ENCODE measurements at regions not wholly inside any gene's neighbourhood (a gene's known extent, or its start where the extent isn't known, plus 50 kb on each side); places are given as distances from the start of the nearest gene placed in this dataset.
"Not testable (repeated sequence)": the region's sequence is repeated elsewhere in the genome, so short reads cannot be mapped to it uniquely, and the experiment has no call there.

DNA sequence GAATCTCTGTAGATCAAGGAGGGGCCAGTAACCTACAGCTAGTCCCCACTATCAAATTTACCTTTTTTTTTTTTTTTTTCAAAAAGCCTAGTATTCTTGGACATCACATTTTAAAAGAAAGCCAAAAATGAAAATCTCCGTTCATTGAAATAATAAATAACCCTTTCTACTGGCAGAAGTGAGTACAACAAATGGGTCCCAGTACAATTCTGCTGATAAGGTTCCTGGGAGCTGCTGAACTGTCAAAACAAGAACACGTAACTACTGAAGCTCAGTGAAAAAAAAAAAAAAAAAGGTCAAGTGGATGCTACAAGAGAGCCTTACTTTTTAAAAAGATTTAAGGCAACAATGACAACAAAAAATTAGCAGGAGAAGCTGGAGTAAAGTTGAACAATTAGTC lies 464.9 kb downstream of the EPM2A start:
- no peak for DNase-seq

DNA sequence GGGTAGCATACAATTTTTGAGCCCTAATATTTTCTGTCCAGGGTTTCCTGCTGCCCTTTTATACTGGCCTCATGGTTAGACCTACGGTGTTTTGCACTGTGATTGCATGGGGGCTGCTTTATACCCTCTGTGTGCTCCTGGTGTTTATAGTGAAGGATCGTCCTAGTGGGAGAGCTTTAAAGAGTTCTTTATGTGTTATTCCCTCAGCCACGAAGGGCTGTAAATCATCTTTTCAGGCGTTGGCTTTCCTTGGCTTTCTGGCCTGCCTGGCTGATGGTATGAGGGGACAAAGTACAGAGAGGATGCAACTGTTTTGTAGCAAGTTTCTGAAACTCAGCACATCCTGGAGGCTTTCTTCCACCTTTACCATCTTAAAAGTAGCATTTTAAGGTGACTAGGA lies 464.3 kb downstream of the EPM2A start:
- no peak for DNase-seq

DNA sequence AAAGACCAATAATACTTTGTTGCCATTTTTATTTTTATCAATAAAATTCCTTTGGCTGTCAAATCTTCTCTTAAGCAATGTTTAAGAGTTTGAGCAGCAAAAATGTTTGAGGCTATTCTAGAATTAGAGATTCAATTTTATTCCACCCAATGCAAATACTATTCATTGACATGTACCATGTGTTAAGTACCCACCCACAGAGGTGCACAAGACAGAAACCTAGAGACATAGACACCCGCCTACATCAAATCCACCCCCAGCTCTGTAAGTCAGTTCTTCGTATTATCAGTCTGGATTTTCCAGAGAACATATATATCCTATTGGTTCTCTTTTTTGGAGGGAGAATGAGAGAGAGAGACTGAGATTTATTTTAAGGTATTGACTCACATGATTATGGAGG lies 463.7 kb downstream of the EPM2A start:
- no peak for DNase-seq

DNA sequence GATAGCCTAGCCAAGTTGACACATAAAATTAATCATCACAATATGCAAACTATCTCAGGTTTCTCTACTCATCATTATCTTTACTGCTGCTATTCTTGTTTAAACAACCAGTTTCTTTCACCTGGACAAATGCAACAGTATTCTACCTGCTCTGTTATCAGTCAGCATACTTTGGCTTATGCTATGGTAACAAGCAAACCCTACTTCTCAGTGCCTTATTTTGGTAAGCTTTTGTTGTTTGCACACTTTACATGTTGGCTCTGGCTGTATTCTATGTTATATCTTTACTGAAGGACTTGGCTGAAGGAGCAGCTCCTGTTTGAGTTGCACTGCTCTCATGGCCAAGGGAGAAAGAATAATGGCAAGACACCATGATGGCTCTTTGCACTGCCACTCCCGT lies 463.1 kb downstream of the EPM2A start:
- DNase-seq: no peak

DNA sequence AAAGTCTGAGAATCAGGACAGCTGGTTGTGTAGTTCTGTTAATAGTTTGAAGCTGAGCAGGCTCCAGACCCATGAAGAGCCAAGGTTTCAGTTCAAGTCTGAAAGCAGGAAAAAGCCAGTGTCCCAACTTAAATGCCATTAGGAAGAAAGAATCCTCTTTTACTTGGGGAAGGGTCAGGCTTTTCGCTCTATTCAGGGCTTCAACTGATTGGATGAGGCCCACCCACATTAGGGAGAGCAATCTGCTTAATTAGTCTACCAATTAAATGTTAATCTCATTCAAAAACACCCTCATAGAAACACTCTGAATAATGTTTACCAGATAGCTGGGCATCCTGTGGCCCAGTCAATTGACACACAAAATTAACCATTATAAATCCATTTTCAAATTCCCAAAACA lies 462.2 kb downstream of the EPM2A start:
- no peak for DNase-seq

DNA sequence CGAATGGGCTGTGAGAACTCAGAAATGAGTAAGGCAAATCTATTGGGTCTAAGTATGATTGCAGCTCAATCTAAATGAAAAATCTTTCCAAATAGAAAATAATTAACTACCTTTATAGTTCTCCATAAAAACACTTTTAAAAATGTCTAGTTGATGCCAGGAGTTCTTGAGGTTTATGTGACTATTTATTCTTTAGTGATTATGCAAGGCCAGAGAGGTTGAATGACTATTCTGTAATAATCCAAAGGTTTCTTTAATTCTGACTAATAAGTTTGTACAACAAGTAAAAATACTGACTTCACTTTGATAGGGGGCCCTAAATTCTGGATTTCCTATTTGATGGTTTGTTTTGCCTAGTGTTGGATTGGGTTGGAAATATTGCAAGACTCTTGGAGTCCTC lies 461.2 kb downstream of the EPM2A start:
- DNase-seq: no peak

DNA sequence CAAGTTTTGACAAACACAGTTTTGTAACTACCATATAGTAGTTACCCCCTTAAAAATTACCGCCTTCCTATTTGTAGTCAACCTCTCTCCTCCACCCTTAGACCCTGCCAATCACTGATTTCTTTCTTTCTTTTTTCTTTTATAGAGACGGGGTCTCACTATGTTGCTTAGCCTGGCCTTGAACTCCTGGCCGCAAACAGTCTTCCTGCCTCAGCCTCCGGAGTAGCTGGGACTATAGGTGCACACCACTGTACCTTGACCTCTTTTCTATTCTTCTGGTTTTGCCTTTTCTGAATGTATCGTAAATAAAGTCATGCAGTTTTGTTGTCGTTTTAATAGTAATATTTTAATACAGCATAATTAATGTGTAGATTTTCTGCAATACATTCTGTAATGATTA lies 460.3 kb downstream of the EPM2A start:
- DNase-seq: no peak

DNA sequence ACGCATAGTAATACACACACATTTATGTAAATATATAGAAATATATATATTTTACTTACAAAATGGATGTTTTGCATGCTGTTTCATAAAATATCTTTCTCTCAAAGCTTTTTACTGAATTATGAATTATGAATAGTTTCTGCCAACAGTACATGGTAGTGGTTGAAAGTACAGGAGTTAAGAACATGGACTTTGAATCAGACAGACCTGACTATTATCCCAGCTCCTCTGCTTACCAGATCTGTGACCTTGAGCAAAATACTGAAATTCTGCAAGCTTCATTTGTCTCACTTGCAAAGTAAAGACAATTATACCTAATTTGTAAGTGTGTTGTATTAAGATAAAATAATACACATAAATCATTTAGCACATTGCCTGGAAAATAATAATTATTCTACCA lies 459.5 kb downstream of the EPM2A start:
- no peak for DNase-seq

DNA sequence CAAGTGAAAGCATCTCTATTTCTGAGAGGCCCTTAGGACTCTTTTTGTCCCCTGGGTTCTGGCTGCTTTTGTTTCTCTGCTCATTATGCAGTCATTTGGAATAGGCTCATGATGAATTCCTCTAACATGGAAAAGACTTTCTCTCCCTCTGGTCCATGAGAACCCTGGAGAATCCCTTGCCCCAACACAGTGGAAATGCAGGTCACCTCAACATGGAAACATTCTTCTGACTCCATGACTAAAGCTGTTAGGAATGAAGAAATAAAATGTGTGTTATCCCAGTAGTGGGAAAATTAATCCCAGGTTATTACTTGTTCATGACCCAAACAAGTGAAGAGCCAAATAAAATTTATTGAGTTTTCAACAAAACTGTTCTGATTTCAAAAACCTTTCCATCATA lies 458.6 kb downstream of the EPM2A start:
- DNase-seq: no peak

DNA sequence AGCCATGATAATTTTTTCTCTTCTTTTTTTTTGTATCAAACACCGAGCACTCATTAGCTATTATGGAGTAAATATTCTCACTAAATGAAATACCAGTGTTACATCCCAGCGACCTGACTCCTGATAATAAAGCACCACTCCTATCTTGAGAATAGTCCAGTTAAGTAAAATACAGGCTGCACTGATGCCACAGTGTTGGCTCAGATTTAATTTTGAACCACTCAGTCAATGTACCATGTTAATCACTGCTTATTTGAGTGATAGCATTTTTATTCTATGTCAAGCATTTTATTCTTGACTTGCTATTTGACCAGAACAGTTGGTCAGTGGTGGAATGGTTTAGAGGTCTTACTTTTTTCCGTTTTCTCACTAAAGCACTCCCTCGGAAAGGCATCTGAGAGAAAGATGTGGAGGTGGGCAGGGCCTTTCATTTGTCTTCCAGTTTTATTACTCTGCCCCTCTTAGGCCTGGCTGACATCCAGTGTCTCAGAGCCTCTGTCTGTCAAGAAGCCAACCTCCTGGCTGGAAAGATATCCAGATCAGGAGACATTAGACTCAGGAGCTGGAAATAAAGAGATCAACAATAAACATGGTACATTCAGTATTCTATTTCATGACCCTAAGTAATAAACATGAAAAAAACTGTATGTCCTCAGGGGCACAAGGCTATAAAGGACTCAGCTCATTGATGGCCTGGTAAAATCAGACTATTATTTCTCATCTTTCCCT lies 457.8 kb downstream of the EPM2A start:
- DNase-seq: no peak

DNA sequence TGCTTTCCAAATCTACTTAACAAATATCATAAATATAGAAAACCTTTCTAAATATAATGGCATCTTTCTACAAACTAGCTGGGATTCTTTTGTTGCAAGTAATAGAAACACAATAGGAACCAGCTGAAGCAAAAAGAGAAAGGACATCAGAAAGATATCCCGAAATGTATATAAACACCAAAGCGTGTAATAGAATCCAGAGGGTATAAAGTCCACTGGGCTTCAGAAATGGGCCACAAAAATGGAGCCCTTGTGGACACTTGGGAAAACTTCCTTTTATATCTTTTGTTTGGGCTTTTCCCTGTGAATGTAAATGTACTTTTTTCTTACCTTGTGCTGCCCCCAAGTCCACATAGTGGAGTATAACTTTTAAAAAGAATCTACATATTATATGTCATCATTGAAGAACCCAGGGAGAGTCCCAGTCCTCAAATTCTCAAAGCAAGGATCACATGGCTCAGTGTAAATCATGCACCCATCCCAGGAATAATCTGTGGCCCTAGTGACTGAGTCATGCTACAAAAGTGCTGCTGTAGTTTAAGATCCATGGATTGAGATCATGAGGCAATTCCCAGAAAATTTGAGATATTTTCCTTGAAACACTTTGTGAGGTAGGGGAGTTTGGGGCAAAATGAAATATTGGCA lies 457.0 kb downstream of the EPM2A start:
- DNase-seq: no peak

DNA sequence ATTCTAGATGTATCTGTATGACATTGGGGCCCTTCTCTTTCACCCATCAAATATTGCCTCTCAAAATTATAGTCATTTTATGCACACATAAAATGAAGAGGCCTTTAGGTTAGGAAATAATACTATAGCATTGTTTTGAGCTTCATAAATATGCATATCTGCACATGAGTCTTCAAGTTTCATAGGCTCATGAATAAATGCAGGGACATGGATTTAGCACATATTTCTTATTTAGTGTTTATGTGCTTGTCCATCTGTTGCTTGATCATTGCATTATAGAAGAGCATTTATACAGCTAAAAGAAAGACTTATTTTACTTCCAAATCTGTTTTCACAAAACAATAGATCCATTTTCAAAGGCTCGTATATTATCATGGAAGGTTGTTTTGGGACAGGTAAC lies 455.8 kb downstream of the EPM2A start:
- no peak for DNase-seq

DNA sequence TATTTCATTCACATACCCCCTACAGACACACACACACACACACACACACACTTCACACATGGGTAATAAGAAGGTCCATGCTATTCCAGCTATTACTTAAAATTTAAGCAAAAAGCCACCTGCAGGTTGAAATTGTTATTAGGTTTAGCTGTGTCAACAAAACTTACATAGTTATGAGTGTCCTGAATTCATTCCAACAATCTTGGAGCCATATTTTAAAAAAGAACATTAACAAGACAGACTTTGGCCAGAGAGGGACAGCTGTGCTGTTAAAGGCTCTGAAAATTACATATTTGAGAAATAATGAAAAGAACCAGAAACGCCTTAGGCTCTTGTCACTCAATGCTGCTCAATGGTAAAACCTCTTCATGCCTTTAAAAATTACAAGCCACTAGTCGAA lies 455.3 kb downstream of the EPM2A start:
- no peak for DNase-seq

DNA sequence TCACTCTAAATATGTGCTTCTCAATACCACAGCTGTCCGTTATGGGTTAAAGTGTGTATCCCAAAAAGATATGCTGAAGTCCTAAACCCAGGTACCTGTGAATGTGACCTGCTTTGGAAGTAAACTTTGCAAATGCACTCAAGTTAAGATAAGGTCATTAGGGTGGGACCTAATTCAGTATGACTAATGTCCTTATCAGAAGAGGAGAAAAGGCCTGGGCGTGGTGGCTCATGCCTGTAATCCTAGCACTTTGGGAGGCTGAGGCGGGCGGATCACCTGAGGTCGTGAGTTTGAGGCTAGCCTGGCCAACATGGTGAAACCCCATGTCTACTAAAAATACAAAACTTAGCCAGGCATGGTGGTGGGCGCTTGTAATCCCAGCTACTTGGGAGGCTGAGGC lies 452.1 kb downstream of the EPM2A start:
- DNase-seq: not testable (repeated sequence)

DNA sequence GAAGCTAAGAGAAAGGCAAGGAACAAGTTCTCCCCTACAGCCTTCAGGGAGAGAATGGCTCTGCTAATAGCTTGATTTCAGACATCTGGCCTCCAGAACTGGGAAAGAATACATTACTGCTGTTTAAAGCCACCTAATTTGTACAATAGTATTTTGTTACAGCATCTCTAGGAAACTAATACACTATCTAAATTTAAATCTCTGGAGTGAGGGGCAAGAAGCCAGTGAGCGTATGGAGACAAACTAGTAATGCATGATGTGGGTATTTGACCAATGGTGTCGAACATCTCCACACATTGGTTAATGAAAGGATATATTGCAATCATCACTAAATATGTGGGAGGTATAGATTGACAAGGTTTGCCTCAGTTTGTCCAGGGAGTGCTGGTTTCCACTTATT lies 451.5 kb downstream of the EPM2A start:
- no peak for DNase-seq

DNA sequence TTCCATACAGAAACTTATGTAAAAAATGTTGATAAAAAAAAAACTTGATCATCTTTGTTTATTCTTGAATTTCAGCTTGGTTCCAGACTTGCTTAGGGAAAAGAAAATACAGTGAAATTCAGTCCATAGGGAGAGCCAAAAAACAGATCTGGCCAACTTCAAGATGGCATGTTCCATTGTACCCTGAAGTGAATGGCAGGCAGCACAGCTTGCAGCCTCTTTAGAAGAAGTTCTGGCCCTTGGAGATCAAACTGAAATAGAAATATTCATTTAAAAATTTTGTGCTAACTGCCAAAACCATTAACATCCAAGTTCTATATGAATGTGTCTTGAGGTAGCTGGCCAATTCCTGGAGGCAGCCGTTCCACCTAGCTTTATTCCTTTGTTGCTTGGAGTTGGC lies 448.4 kb downstream of the EPM2A start:
- no peak for DNase-seq

DNA sequence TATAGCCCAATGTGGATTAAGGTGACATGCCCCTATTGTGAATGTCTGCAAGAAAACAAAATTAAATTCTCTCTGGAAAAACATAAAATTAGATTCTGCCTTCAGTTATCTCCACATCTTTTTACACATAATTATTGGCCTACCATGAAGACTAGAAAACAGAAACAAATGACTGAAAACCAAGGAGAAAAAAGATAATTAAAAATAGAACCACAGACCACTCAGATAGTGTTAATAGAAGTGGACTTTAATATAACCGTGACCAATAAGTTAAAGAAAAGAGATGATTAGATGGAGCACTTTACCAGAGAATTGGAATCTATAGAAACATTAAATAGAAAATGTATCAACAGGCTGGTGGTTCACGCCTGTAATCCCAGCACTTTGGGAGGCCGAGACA lies 445.7 kb downstream of the EPM2A start:
- DNase-seq: no peak

DNA sequence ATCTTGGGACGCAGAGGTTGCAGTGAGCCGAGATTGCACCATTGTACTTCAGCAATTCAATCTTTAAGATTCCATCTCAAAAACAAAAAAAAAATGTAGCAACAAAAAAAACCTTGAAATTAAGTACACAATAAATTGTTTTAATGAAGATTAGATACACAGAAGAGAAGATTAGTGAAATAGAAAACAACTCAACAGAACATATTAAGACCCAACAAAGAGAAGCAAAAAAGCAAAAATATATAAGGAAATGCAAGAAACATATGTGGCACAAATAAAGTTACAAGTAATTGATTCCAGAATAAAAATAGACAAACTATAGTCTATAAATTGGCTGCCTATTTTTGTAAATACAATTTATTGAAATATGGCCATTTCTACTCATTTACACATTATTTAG lies 445.2 kb downstream of the EPM2A start:
- DNase-seq: no peak

DNA sequence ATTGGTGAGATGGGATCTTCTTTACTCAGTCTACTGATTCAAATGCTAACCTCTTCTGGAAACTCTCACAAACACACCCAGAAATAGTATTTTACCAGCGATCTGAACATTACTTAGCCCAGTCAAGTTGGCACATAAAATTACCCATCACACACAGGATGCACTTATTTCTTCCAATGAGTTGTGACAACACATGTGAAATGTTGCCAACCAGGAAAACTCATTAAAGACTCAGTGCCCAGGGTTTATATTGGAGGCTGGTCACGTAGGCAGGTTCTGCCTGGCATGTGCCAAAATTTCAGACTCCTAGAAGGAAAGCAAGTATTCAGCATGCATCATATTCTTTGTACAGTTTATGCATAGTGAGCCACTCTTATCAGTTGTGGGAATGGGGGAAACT lies 443.3 kb downstream of the EPM2A start:
- DNase-seq: no peak

DNA sequence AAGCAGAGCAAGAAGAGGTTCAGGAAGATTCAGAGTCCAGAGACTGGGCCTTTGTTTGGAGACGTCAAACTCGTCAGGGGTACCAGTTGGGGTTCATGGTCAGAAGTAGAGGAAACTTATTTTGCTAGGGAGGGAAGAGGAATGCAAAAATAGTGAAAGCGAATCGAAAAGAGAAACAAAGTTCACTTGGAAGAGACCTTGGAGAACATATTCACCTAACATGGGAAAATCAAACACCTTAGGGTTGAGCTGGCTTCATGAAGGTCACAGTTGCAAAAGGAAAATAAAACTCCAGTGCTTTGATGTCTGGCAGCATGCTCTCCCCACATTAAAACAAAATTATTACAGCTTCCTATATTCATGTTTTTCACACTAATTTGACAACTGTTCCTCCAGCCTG lies 440.4 kb downstream of the EPM2A start:
- DNase-seq: no peak

DNA sequence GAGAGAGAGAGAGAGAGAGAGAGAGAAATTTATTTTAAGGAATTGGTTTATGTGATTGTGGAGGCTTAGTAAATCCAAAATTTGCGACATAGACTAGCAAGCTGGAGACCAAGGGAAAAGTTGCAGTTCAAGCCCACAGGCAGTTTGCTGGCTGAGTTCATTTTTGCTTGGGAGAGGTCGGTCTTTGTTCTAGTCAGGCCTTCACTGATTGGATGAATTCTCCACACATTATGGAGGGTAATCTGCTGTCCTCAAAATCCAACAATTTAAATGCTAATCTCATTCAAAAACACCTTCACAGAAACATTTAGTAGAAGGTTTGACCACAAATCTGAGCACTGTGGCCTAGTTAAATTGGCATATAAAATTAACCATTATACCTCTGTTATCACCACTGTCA lies 439.6 kb downstream of the EPM2A start:
- no peak for DNase-seq

DNA sequence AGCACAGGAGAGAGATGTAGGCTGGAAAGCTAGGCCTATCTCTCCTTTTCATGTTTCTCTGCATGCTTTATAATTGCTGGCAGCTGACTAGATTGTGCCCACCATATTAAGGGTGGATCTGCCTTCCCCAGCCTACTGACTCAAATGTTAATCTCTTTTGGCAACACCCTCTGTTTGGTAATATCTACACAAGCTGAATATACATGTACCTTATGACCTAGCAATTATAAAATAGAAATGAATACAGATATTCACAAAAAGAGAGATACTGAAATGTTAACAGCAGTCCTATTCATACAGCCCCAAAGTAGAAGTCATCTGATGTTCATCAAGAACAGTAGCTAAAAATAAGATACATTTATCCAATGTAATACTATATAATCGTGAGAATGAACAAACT lies 429.6 kb downstream of the EPM2A start:
- no peak for DNase-seq

DNA sequence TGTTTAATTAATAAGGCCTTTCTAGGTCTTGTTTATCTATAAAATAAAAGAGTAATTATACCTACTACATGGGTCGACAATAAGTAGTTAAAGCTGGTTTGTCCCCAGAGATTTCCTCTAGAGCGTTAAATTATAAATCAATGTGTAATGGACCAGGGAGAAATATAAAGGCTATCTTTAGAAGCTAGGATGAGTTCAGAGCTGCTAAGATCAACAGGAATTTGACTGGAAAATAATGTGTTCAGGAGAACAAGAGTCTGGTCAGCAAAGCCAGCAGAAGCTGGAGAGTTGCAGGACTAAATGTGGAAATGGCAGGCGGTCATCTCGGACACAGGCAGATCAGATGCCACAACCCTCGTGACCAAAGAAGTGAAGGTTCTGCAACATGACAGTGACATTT lies 428.8 kb downstream of the EPM2A start:
- no peak for DNase-seq

DNA sequence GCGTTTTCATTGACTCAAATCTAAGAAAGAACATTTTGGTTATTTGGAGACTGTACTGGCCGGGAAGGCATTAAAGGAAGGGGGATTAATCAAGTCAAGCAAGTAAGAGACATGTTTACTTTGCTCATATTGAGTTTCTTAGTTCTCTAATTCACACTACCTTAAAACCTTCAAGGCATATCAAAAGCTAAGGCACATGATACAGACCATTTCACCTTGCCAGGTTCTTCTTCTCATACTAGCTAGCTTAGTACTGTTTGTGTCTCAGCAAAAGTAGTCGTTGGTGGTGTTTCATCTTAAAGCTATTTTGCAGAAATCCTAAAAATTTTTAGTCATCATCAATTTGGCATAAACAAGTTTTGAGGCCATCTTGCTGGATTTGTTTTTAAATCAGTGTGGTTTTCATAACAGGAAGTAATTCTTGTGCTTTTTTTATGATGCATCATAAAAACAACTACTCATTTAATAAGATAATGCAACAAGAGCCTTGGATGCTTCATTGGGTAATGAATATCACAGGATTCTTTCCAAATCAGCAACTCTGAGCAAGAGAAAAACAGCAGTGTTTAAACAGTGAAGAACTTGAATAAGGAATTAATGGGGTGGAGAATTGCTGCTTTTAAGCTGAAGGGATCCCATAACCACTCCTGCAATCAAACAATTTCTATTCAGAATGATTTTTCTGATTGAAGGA lies 425.3 kb downstream of the EPM2A start:
- DNase-seq: no peak

DNA sequence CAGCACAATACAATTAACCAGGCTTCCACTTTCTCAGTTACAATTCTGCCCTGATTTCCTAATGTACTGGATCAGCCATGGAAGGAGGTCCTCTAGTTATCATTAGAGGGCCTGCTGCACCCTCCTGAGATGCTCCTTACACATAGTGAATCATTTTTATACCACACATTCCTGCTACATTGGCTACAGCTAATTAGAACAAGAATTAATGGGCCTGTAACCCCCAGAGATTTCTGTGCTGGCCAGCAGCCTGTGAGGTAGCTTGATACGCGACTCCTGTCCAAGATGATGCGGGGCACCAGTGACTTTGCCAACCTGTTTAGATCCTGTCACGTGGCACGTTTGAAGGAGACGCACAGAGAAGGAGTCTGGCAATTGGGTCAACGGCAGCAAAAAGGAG lies 422.8 kb downstream of the EPM2A start:
- no peak for DNase-seq
